SW 1271 (cell line): ENCODE measurements at regions not wholly inside any gene's neighbourhood (a gene's known extent, or its start where the extent isn't known, plus 50 kb on each side); places are given as distances from the start of the nearest gene placed in this dataset.

ENCODE experiments used
- DNase-seq, 2 experiments: peaks; one replicate each; lab custom pipeline; 2025; lab: John Stamatoyannopoulos, UW

DNA sequence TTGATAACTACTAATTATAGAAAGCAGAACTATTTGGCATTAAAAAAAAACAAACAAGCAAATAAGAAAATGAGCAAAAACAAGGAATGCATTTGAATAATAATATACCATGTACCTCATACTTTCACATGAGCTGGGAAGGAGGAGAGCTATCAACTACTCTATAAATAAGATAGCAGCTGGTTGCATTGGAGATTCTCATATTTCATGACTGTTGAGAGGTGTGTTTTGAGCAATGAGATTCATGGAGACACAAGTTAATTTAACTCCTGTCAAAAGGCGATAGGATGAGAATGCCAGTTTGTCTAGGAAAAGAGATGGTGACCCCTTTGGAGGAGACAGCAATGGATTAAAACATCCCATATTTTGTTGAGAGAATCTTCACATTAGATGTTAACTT, 348.8 kb upstream of the SPTLC3 start:
- DNase-seq: no peak

DNA sequence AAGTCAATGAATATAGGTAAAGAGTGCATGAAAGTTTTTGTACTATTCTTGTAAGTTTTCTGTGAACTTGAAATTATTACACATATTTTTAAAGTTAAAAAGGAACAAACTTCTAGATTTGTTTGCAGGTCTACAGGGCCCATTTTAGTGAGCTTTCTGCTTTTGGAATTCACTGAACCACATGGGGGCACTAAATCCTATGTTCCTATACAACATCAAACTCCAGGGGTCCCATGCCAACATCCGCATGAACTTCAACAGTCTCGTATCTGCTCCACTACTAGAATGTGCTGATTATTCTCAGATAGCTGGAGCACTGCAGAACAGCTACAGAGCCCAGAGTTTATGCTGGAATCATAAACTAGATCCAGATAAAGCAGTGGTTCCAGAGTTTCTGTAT, 347.9 kb upstream of the SPTLC3 start:
- DNase-seq: no peak

DNA sequence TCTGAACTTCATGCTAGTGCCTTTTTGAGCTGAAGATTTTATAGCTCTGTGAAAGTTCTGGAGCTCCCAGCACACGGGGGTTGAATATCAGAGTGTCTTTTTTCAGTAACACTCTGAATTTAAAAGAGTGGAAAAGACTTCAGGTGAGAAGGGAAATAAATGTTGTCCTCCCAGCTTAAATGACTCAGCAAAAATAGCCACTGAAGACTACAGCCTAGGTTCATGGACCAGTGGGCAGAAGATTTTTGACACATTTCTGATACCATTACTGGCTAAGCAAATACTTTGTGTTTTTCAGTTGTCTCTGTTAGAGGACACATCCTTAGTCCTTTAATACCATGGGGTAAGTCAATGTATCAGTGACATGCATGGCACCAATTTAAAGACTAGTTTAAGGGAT, 338.5 kb upstream of the SPTLC3 start:
- no peak for DNase-seq

DNA sequence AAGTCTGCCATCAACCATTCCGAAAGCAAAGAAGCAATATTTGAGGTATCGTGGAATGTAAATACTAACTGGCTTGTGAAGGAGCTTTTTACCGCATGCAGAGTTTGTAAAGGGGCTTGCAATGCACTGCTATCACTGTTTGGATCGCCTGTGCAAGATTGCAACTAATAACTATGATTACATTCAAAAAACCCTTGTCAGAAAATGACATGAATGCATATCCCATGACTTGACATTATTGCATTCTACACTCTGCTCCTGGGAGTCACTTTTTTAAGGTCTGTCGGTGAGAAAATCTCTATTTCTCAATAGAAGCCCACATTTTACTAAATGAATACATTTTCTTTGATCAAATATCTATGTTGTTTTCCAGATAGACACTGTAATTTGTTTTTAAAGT, 335.4 kb upstream of the SPTLC3 start:
- no peak for DNase-seq

DNA sequence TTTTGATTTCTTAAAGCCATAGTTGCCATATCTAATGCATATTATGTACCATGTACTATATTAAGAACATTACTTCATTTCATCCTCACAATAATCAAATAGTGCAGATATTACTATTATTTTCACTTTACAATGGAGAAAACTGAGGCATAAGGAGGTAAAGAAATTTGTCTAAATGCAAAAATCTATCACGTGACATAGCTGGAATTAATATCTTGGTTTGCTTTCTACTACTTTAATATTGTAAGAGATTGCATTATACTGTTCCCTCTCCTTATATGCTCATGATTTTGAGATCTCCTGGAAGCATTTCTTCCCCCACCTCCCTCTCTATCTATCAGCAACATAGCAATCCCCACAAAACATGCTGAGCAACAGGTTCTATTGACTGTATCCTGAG, 330.8 kb upstream of the SPTLC3 start:
- DNase-seq: no peak

DNA sequence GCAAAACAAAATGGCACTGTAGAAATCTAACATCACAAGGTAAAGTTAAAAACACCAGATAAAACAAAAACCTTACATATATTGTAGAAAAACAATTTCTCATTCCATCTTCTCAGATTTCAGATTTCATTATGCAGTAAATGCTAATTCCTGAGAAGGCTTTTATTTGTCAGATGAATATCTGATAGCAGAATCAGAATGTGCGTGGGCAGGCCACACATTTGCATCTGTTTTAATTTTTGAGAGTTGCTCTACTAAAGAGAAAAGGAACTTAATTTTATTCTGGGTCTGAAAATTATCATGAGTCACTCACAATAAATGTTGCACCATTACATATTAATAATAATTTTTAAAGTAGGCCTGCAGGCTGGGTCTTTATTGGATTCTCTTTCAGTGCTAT, 329.3 kb upstream of the SPTLC3 start:
- no peak for DNase-seq

DNA sequence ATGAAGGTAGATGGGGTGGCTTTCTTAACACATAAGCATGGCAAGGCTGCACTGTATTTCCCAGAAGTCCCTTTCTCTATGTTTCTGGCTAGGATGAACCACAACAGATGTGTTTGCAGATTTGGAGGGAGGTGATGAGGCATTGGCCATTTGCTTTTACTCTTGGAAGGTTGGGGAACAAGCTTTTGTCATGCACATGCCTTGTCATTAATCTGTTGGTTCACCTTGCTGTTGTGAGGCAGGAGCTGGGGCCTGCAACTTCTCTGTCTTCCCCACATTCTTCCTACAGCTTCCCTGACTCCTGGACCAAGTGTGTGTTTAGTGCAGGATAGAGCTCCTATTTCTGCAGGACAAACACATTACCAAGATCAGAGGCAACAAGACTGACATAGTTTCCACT, 326.2 kb upstream of the SPTLC3 start:
- DNase-seq: no peak

DNA sequence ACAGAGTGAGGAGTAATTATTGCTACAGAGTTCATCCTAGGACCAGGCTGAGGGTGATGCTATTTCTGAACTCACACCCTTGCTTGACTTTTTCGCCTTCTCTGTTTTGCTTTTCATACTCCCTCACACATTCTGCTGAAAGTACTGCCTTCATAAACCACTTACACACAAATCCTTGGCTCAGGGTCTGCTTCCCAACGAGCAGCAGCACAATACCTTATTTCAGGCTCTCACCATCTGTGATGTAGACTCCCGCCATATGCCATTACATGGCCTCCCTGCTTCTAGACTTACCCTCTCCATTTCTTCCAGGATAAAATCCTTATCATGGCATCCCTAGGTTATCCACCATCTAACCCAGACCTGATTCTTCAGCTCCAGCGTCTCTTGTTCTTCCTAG, 321.3 kb upstream of the SPTLC3 start:
- DNase-seq: no peak

DNA sequence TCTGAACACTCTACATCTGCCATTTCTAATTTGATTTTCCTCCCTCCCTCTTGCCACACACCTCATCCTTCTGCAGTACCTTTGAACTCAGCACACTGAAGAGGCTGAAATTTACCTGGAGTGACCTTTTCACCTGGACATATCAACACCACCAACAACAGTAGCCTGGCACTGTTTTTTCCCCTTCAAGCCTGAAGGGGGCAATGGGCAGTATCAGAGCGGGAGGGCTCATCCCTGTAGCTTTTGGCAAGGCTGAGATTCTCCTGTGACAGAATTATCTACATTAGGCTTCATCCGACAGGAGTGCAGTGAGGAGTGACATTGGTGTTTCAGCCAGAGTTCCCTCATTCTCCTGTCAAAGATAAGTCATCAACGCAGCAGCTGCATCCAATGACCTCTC, 312.8 kb upstream of the SPTLC3 start:
- DNase-seq: no peak

DNA sequence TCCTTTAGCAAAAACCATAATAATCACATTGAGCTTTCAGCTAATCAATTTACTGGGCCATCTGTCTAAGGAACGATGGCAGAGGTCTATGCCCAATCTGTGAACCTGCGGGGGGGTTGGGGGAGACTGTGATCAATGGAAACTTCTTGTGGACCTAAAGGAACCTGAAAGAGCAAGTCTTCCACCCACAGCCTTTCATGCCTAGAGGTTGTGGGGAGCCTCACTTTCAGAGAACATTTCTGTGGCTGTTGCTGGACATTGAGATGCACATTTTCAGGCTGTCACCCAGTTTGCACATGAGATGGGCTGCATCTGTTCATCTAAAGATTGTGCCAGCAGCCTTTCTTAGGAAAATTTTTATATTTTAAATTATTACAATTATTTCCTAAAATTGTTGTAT, 310.0 kb upstream of the SPTLC3 start:
- no peak for DNase-seq

DNA sequence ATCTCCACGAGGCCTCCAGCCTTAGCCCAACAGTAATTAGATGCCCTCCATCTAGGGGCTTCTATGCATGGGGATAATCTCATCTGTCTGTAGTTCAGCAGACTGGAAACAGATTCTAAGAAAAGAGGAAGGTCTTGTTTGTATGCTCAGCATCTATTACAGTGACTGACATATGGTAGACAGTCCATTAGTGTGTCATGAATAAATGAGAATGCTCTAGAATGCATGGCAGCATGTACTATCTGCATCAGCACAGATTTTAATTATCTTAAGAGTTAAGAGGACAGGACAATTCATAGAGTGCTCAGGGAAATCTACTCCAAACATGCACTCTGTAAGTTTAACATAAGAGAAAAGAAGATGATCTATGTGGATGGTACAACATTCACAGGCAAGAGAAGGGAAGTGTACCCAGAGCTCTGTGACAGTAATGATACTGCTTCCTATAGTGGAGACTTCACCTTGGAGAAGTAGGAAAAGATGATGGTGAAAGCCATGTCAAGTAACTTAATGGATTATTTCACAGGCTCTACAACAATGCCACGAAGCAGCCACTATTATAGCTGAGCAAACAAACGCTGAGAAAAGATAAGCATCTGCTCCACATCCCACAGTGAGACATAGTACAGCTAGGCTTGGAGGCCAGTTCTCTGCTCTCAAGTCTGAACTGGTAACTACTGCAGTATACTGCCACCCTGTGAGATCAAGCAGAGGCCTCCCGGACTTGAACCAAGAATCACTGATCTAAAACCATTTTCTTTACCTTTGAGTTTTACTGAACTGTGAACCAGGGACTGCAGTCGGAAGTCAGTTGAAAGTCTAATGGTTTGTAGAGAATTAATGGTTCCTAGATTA, 309.2 kb upstream of the SPTLC3 start:
- DNase-seq: no peak

DNA sequence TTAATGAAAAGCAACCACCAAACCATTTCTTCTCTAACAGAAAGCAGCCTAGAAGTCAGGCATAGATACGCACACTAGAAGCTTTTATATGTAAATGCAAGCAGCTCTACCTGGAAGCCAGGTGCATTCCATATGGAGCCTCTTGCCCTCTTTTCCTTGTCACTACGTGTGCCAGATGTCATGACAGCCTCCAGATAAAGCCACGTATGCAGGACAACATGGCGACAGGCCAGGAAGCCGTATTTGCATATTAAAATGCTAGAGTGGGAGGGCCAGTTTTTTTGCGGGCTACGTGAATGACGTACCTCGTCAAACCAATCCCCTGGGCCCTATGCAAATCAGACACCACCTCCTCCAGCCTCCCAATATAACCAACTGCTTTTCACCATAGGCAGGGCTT, 308.1 kb upstream of the SPTLC3 start:
- no peak for DNase-seq

DNA sequence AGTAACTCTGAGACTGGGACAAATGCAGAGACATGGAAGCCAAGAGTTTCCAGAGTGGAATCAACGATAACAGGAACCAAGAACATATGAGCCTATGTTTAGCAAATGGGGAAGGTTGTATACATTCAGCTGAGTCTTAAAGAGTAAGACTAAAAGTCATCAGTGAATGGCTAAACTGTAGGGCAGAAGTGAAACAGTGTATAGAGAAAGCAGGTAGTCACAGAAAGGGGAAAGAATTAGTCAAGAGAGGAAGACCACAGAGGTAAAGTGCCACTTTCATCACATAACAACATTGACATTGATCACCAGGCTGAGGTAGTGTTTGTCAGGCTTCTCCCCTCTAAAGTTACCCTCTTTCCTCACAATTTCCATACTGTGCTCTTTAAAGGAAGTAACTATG, 306.5 kb upstream of the SPTLC3 start:
- DNase-seq: no peak

DNA sequence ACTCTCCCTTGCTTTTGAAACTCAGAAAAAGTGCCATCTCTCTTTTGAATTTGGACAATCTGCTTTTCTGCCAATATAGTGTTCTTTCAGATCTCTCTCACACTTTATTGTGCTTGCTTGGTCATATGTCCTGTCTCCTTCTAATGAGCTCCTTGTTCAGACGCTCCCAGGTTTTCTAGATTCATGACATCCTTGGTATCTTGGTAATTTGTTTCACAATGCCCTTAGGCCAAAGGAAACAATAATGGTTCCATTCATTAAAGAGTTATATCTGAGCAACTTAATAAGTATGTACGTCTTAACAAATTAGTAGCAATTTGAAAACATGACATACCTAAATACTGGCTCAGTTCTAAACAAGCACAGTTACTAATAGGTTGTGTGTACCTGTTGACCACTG, 293.4 kb upstream of the SPTLC3 start:
- no peak for DNase-seq

DNA sequence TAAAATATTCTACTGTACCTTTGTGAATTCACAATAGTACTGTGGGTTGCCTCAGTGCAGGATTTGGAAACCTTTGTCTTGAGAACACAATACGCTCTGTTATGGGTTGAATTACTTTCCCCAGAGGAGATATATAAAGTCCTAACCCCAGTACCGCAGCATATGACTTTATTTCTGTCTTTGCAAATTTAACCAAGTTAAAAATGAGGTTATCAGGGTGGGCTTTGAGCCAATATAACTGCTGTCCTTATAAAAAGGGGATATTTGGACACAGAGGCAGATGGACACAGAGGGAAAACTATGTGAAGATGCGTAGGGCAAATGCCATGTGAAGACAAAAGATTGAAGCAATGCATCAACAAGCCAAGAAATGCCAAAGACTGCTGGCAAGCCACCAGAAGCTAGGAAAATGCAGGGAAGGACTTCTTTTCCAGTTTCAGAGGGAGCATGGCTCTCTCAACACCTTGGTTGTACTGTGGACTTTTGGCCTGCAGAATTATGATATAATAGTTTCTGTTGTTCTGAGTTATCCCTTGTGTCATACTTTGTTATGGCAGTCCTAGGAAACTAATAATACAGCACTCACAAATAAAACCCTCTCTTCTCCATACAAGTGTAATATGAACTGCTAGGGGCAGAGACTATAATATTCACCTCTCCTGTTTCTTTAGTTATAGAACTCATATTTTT, 292.6 kb upstream of the SPTLC3 start:
- DNase-seq: no peak

DNA sequence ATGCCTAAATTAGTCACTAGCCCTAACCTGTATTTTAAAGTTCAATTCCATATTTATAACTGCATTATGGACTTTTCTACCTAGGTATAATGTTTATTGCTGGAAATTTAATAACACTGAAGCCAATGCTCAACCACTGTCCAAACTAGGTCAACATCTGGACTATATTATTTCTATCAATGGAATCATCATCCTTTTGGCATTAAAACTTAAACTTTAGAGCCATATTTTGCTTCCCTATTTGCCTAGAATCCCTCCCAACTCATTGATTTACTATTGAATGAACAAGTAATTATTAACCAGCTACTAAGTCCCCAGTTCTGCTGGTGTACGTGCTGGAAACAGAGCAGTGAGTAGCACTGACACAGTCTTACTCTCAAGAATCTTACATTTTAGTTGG, 291.7 kb upstream of the SPTLC3 start:
- DNase-seq: no peak

DNA sequence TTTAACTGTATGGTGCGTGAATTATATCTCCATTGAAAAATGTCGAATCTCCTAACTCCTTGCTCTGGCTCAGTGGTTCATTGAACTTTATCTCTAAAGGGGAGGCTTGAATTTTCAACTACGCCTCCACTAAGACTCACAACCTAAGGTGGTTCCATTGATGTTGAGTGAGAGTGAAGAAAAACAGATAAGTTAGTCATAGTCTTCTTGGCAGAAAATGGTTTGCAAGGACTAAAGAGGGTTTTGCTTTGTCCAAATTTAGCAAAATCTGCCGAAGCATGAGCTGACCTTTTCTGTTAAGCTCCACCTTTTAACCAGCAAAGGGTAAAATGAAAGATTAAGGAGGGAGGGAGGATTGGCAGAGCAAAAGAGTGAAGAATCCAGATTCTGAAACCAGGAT, 290.2 kb upstream of the SPTLC3 start:
- DNase-seq: no peak

DNA sequence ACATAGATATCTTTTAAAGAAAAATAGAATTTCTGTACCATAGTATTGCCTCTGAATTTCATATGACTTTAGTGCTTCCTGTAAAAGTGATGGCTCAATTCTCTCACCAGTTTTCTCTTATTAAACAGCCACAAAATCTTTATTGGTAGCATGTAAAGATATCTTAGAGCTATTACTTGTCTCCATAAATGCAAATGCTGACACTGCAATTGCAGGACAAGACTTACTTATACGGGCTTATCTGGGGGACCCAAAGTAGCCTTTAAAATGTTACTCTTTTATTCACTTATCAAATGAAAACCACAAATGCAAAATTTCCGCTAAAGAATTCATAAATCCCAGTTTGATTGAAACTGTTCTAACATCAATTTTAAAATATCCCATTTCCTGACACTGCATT, 287.1 kb upstream of the SPTLC3 start:
- no peak for DNase-seq

DNA sequence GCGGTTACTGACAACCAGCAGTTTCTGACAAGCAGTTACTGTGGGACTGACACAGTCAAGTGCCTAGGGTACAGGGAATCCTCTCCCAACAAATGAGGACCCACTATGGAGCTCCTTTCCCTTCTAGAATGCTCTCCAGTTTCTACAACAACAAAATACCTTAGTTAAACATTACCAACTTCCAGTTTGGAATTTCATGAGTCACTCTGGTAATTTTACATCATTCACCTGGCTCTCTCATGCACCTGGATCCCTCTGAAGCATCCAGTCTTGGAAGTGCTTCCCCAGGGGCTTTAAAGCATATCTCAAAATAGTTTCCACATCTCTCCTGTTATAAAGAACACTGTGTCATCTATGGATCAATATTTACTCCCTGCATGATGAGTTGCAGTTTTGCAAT, 286.7 kb upstream of the SPTLC3 start:
- no peak for DNase-seq

DNA sequence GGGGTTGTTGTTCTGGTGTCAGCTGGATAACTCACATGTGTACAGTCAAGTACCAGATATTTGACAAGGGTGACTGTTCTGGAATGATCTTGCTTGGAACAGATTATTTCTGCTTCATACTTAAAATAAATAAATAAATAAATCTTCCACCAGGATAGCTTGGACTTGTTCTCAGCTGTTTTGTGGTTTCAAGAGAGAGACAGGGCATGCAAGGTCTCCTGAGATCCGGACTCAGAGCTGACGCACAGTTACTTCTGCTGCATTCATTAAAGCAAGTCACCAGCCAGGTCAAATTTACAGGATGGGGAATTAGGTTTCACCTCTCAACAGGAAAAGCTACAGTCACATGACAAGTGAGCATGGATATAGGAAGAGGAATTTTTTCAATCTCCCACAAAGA, 285.0 kb upstream of the SPTLC3 start:
- DNase-seq: no peak

DNA sequence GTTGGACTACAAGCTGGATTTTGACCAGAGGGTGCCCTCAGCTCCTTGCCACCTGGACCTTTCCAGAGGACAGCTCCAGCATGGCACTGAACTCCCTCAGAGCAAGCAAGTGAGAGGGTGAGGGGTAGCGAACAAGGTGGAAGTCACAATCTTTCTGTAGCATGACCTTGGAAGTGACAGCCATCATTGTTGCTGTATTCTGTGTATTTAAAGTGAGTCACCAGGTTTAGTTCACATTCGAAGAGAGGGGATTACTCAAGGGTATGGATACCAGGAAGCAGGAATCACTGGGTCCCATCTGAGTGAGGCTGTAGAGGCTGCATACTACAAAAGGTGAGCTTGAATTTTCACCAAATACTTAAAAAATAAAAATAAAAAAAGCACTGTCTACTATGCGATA, 280.0 kb upstream of the SPTLC3 start:
- DNase-seq: no peak

DNA sequence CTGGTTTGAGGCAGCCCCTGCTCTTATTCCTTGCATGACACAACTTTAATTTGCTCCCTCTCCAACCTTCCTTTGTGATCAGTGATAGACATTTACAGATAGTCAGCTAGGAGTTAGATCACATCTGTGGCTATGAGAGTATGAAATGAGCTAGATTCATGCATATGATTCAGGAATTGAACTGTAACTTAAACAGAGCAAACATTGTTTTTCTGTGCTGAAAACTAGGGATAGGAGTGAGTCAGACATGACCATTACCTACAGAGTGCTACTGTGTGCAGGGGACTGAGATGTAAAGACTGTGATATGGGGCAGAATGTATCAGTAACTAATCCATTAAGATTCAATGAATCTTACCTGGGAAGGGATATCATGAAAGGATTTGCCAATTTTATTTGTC, 279.4 kb upstream of the SPTLC3 start:
- no peak for DNase-seq

DNA sequence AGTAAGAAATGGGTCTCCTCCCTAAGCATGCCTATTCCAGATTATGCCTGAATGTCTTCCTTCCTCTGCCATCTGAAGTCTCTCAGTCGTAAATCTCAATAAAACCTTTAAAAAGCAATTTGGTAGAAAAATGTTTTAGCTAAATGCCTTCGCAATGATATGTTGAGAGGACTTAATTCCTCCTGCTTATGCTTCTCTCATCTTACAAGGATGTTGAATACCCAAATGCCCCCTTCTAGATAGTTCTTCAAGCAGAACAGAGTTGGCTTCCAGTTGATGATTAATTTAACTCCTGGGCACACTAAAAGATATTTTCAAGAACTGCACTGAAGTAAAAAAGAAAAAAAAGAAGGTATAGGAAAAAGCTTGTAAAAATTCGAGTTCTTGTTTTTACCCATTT, 275.0 kb upstream of the SPTLC3 start:
- DNase-seq: no peak

DNA sequence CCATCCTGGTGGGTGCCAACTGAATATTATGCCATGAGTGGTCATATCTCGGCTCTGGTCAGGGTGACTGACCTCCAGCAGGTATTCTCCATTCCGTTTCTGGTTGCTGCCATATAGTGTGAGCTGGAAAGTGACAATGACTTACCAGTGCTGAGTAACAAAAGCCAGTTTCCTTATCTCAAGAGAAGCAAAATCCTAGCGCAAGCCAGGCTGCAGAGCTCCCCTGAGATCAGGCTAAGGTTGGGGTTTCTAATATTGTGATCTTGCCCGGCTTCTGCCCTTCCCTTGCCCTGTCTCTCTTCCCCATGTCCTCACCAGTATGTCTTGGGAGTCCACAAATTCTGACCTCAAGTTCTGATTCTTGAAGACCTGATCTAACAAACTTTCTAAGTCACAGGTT, 271.3 kb upstream of the SPTLC3 start:
- DNase-seq: no peak
